Spleen (tissue), 7 donors: ENCODE measurements at regions not wholly inside any gene's neighbourhood (a gene's known extent, or its start where the extent isn't known, plus 50 kb on each side); places are given as distances from the start of the nearest gene placed in this dataset.

Experiments
- POLR2A ChIP-seq, 3 donors: fragments of 450-650 bp; IDR thresholded peaks; one replicate each; pipeline ENCODE4 v1.5.1; 2017; ENCODE audit warnings: antibody characterized with exemption in 3 of 3, mild to moderate bottlenecking in 1 of 3
- TF ChIP-seq, protein P1 (sequence below), 11 experiments: fragments of 200-600 bp in 7 of 11; fragments of 450-650 bp in 4 of 11; sonication (generic) in 4 of 11; IDR thresholded peaks in 8 of 11; conservative IDR thresholded peaks in 3 of 11; 1 replicate in 7 of 11; 2 replicates in 4 of 11; pipeline versions ENCODE4 v1.4.0 to v1.8.0; 2016 to 2021; ENCODE audit warnings: antibody characterized with exemption in 11 of 11, inconsistent platforms in 4 of 11, mild to moderate bottlenecking in 1 of 11
- donor health status: DM: no; HTN: no; CAD: no; lungs with moderate emphysema.
- donor health status: DM: no; HTN: no; CAD: no.
- donor health status: DM: no; HTN: no; CAD: no.

DNA sequence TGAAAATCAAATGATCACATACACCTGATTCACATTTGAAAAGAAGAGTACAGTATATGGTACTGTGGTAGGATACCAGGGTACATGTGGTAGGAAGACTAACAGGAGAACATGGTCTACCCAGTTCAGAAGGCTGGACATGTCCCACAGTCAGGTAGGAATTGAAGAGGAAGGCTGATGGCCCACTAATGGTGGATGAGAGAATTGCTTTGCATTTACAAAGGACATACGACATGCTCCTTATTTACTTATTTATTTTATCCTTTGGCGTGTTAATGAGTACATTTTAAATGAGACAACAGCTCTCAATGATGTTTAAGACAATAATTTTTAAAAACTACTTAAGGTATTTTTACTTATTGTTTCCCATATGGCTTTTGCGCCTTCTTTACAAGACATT is 106.7 kb upstream of the BMP2K start:
- TF ChIP-seq, protein P1, sequence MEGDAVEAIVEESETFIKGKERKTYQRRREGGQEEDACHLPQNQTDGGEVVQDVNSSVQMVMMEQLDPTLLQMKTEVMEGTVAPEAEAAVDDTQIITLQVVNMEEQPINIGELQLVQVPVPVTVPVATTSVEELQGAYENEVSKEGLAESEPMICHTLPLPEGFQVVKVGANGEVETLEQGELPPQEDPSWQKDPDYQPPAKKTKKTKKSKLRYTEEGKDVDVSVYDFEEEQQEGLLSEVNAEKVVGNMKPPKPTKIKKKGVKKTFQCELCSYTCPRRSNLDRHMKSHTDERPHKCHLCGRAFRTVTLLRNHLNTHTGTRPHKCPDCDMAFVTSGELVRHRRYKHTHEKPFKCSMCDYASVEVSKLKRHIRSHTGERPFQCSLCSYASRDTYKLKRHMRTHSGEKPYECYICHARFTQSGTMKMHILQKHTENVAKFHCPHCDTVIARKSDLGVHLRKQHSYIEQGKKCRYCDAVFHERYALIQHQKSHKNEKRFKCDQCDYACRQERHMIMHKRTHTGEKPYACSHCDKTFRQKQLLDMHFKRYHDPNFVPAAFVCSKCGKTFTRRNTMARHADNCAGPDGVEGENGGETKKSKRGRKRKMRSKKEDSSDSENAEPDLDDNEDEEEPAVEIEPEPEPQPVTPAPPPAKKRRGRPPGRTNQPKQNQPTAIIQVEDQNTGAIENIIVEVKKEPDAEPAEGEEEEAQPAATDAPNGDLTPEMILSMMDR (IDR thresholded peaks at IDR 0.05 in 8 of 11, conservative IDR thresholded peaks at IDR 0.05 in 3 of 11) = no peak
- TF ChIP-seq POLR2A (IDR thresholded peaks at IDR 0.05) = no peak
